Coronary artery (tissue), 2 donors: ENCODE measurements at regions not wholly inside any gene's neighbourhood (a gene's known extent, or its start where the extent isn't known, plus 50 kb on each side); places are given as distances from the start of the nearest gene placed in this dataset.

Source experiments
- DNase-seq: peaks from one replicate; pipeline ENCODE4 v3.0.0-alpha.2; 2017; ENCODE audit warnings: low spot score
- H3K27ac ChIP-seq, 2 donors: fragments of 200-600 bp; sonication (generic); one replicate each; pipeline ENCODE4 v1.5.1; 2016 to 2019
- H3K4me3 ChIP-seq: fragments of 200-600 bp; sonication (generic); 2 replicates; pipeline ENCODE4 v1.5.1; 2016; ENCODE audit warnings: mild to moderate bottlenecking, moderate library complexity
- CTCF ChIP-seq: fragments of 200-600 bp; sonication (generic); IDR thresholded peaks from one replicate; pipeline ENCODE4 v1.5.1; 2019; ENCODE audit warnings: antibody characterized with exemption

GRCh38 chr10:33783557-33783956 lies 449.1 kb upstream of the NRP1 start:
- no peak for DNase-seq
- TF ChIP-seq CTCF: no peak
- H3K27ac ChIP-seq: no peak overlapping the region
- no peak overlapping the region for H3K4me3 ChIP-seq

- no peak for TF ChIP-seq CTCF
- H3K4me3 ChIP-seq: no peak overlapping the region
- no peak for DNase-seq
Measured at GRCh38 chr10:33783078-33783477, 448.6 kb upstream of the NRP1 start.

GRCh38 chr10:33781606-33782395 lies 447.3 kb upstream of the NRP1 start:
- H3K4me3 ChIP-seq: no peak overlapping the region
- H3K27ac ChIP-seq: no peak overlapping the region
- DNase-seq: no peak
- no peak for TF ChIP-seq CTCF

More at GRCh38 chr10:33783078-33783477, 448.6 kb upstream of the NRP1 start:
- no peak overlapping the region for H3K27ac ChIP-seq

GRCh38 chr10:33780961-33781360 lies 446.5 kb upstream of the NRP1 start:
- DNase-seq: no peak
- TF ChIP-seq CTCF: no peak
- Histone ChIP-seq H3K4me3 (no peak overlapping the region), H3K27ac (no peak overlapping the region)

- Histone ChIP-seq H3K4me3 (no peak overlapping the region), H3K27ac (no peak overlapping the region)
- no peak for DNase-seq
- TF ChIP-seq CTCF: no peak
Measured at GRCh38 chr10:33777223-33777622, 442.8 kb upstream of the NRP1 start.

- H3K27ac ChIP-seq: no peak overlapping the region
- no peak for TF ChIP-seq CTCF
- DNase-seq: no peak
- no peak overlapping the region for H3K4me3 ChIP-seq
Measured at GRCh38 chr10:33776419-33777070, 442.1 kb upstream of the NRP1 start.

GRCh38 chr10:33774857-33775256 lies 440.4 kb upstream of the NRP1 start:
- TF ChIP-seq CTCF: no peak
- DNase-seq: no peak
- H3K4me3 ChIP-seq: no peak overlapping the region
- no peak overlapping the region for H3K27ac ChIP-seq
